Panc1 (cell line): ENCODE measurements at regions not wholly inside any gene's neighbourhood (a gene's known extent, or its start where the extent isn't known, plus 50 kb on each side); places are given as distances from the start of the nearest gene placed in this dataset.

Source experiments
- ATAC-seq: fragments of 200-7000 bp; cut with Tn5 transposase; 2 replicates; pipeline ENCODE4 v1.9.1; 2020; ENCODE audit warnings: mild to moderate bottlenecking, moderate library complexity
- BruUV-seq: library from RNA; stranded (reverse); fragments of 400-500 nt; replicated peaks from 2 replicates; lab custom pipeline; 2021; lab: Mats Ljungman, UMichigan
- CTCF ChIA-PET: fragments of 300-600 bp; sonication (Branson Sonifier 250); formaldehyde crosslinking; loops from one replicate; lab custom pipeline; 2022; ENCODE audit warnings: antibody characterized with exemption; lab: Charles Lee
- POLR2A ChIA-PET: fragments of 300-600 bp; sonication (Branson Sonifier 250); formaldehyde crosslinking; loops from one replicate; lab custom pipeline; 2022; ENCODE audit warnings: antibody characterized with exemption; lab: Charles Lee
- DNase-seq: peaks from one replicate; pipeline ENCODE4 v3.0.0-alpha.2; 2010; ENCODE audit warnings: low read depth, low spot score
- H3K27ac ChIP-seq: 2 replicates; pipeline ENCODE4 v1.5.1; 2011; ENCODE audit warnings: mild to moderate bottlenecking, low read length, inconsistent platforms
- H3K27me3 ChIP-seq: fragments of 200-500 bp; sonication (Bioruptor generic); 2 replicates; pipeline ENCODE4 v1.6.0; 2014; ENCODE audit warnings: low read length, inconsistent platforms; ENCODE audit not compliant: control insufficient read depth, insufficient read depth
- H3K36me3 ChIP-seq: fragments of 200-500 bp; sonication (Bioruptor generic); 2 replicates; pipeline ENCODE4 v1.5.1; 2014; ENCODE audit warnings: inconsistent platforms, mild to moderate bottlenecking, low read length, moderate library complexity; ENCODE audit not compliant: control insufficient read depth, insufficient read depth
- H3K4me1 ChIP-seq: 2 replicates; pipeline ENCODE4 v1.5.1; 2011; ENCODE audit warnings: inconsistent platforms, mild to moderate bottlenecking, low read length, moderate library complexity; ENCODE audit not compliant: control insufficient read depth, insufficient read depth
- H3K4me3 ChIP-seq, 2 experiments: 2 replicates each; pipeline ENCODE4 v1.5.1; 2011 to 2012; ENCODE audit warnings: low read depth in 2 of 2, low read length in 2 of 2, mild to moderate bottlenecking in 2 of 2, inconsistent platforms in 1 of 2, moderate library complexity in 1 of 2
- H3K9me3 ChIP-seq: fragments of 200-500 bp; sonication (Bioruptor generic); 2 replicates; pipeline ENCODE4 v1.5.1; 2014; ENCODE audit warnings: low read depth, mild to moderate bottlenecking, inconsistent platforms, low read length, moderate library complexity; ENCODE audit not compliant: control insufficient read depth, insufficient read depth
- CTCF ChIP-seq: fragments of 450-650 bp; IDR thresholded peaks from 2 replicates; pipeline ENCODE4 v1.5.1; 2017; ENCODE audit warnings: mild to moderate bottlenecking
- POLR2AphosphoS5 ChIP-seq: IDR thresholded peaks from 2 replicates; pipeline ENCODE4 v1.6.1; 2012; ENCODE audit warnings: mild to moderate bottlenecking, low read depth, low read length, moderate library complexity
- REST ChIP-seq, 2 experiments: IDR thresholded peaks; 2 replicates each; pipeline ENCODE4 v1.6.1; 2011 to 2012; ENCODE audit warnings: low read depth in 2 of 2, control low read depth in 1 of 2, low read length in 1 of 2, mild to moderate bottlenecking in 1 of 2, moderate library complexity in 1 of 2; ENCODE audit not compliant: insufficient read depth in 1 of 2
- SIN3A ChIP-seq: IDR thresholded peaks from 2 replicates; pipeline ENCODE4 v1.6.1; 2012; ENCODE audit warnings: low read depth, mild to moderate bottlenecking, low read length, moderate library complexity, borderline replicate concordance; ENCODE audit not compliant: insufficient read depth
- TCF7L2 ChIP-seq: IDR thresholded peaks from 2 replicates; pipeline ENCODE4 v1.6.1; 2011; ENCODE audit warnings: mild to moderate bottlenecking, low read depth, low read length, inconsistent platforms
- in situ Hi-C: cut with HindIII; loops from 2 replicates; pipeline ENCODE4 v1.10.0; 2016; ENCODE audit warnings: low sequenced_read_pairs, low pct_unique_long_range_greater_than_20kb
- intact Hi-C: fragments of 100-400 bp; cut with micrococcal nuclease; formaldehyde crosslinking; loops from one replicate; pipeline ENCODE4 v1.10.0; 2022; ENCODE audit not compliant: unreplicated experiment

- Histone ChIP-seq H3K27ac (no peak overlapping the region), H3K4me1 (no peaks in the 10 kb centered on the region), H3K36me3 (no peaks in the 10 kb centered on the region), H3K9me3 (no peaks in the 10 kb centered on the region), H3K27me3 (no peaks in the 10 kb centered on the region), H3K4me3 (no peak overlapping the region)
- BruUV-seq, result no TSS peak
- ChIA-PET POLR2A (no interaction called here), CTCF (no interaction called here)
- intact Hi-C loops (no loop called here), in situ Hi-C loops (no loop called here)
- DNase-seq (no peak), ATAC-seq (no peak)
- TF ChIP-seq POLR2AphosphoS5 (no peak), CTCF (no peak), SIN3A (no peak), TCF7L2 (no peak), REST (IDR thresholded peaks at IDR 0.05; ENCODE audit: insufficient read depth in 1 of 2, low read depth in 2 of 2, low read length in 1 of 2) (no peak)
Measured at GRCh38 chr13:83204886-83205285, 677.4 kb downstream of the SLITRK1 start.

- ATAC-seq (no peak), DNase-seq (no peak)
- intact Hi-C loops (no loop called here), in situ Hi-C loops (no loop called here)
- ChIA-PET POLR2A (no interaction called here), CTCF (no interaction called here)
- TF ChIP-seq POLR2AphosphoS5, result no peak
- TF ChIP-seq SIN3A, result no peak
- TF ChIP-seq REST (IDR thresholded peaks at IDR 0.05; ENCODE audit: insufficient read depth in 1 of 2, low read depth in 2 of 2, low read length in 1 of 2), result no peak
- no peak for TF ChIP-seq TCF7L2
- no peak for TF ChIP-seq CTCF
- no peaks in the 10 kb centered on the region for H3K27me3 ChIP-seq
- no peaks in the 10 kb centered on the region for H3K36me3 ChIP-seq
- H3K9me3 ChIP-seq, result no peaks in the 10 kb centered on the region
- no peak overlapping the region for H3K27ac ChIP-seq
- no peak overlapping the region for H3K4me3 ChIP-seq
- BruUV-seq, result no TSS peak
- H3K4me1 ChIP-seq, result no peaks in the 10 kb centered on the region
Measured at GRCh38 chr13:83201506-83201905, 680.8 kb downstream of the SLITRK1 start.
